AG04449 (cell line): ENCODE measurements at regions not wholly inside any gene's neighbourhood (a gene's known extent, or its start where the extent isn't known, plus 50 kb on each side); places are given as distances from the start of the nearest gene placed in this dataset.

Experiments
- CTCF ChIA-PET: fragments of 350-600 bp; formaldehyde crosslinking; extraction: SDS; loops from one replicate; lab custom pipeline; 2021; ENCODE audit warnings: antibody characterized with exemption; lab: Yijun Ruan, JAX
- POLR2A ChIA-PET: fragments of 400-600, 350-600 bp; formaldehyde crosslinking; extraction: SDS; loops from one replicate; lab custom pipeline; 2020; ENCODE audit warnings: antibody characterized with exemption, inconsistent platforms; lab: Yijun Ruan, JAX
- DNase-seq: peaks from one replicate; pipeline ENCODE4 v3.0.0-alpha.2; 2010; ENCODE audit warnings: low read depth, low spot score
- H3K4me3 ChIP-seq: 2 replicates; pipeline ENCODE4 v1.5.1; 2011; ENCODE audit warnings: low read depth, mild to moderate bottlenecking, control low read depth, low read length
- CTCF ChIP-seq: IDR thresholded peaks from one replicate; pipeline ENCODE4 v1.5.1; 2011; ENCODE audit warnings: mild to moderate bottlenecking, moderate library complexity, low read length, control low read depth, inconsistent platforms; ENCODE audit not compliant: insufficient read depth; ENCODE audit errors: missing control alignments

GRCh38 chr15:93150910-93151881 lies 62.2 kb upstream of the RGMA start:
- no peak for TF ChIP-seq CTCF
- CTCF ChIA-PET, result no interaction called here
- POLR2A ChIA-PET, result no interaction called here
- H3K4me3 ChIP-seq, result no peak overlapping the region
- no peak for DNase-seq

- POLR2A ChIA-PET, result no interaction called here
- DNase-seq, result no peak
- CTCF ChIA-PET, result no interaction called here
These were observed 57.6 kb upstream of the RGMA start for GRCh38 chr15:93146601-93147000.

GRCh38 chr15:93146196-93146595 lies 57.2 kb upstream of the RGMA start:
- H3K4me3 ChIP-seq, result no peak overlapping the region
- ChIA-PET POLR2A (no interaction called here), CTCF (no interaction called here)
- no peak for DNase-seq
- TF ChIP-seq CTCF, result no peak

More at GRCh38 chr15:93146601-93147000, 57.6 kb upstream of the RGMA start:
- no peak overlapping the region for H3K4me3 ChIP-seq
- no peak for TF ChIP-seq CTCF

GRCh38 chr15:93144463-93145236 lies 55.6 kb upstream of the RGMA start:
- POLR2A ChIA-PET, result no interaction called here
- CTCF ChIA-PET, result no interaction called here
- no peak for DNase-seq
- TF ChIP-seq CTCF, result no peak
- H3K4me3 ChIP-seq, result no peak overlapping the region

GRCh38 chr15:93143186-93143585 lies 54.2 kb upstream of the RGMA start:
- no peak overlapping the region for H3K4me3 ChIP-seq
- ChIA-PET POLR2A (no interaction called here), CTCF (no interaction called here)
- TF ChIP-seq CTCF, result no peak
- no peak for DNase-seq

GRCh38 chr15:93141371-93141794 lies 52.4 kb upstream of the RGMA start:
- TF ChIP-seq CTCF, result no peak
- CTCF ChIA-PET, result no interaction called here
- H3K4me3 ChIP-seq, result no peak overlapping the region
- POLR2A ChIA-PET, result no interaction called here
- DNase-seq, result no peak
